IMR-90 (cell line): ENCODE measurements at regions not wholly inside any gene's neighbourhood (a gene's known extent, or its start where the extent isn't known, plus 50 kb on each side); places are given as distances from the start of the nearest gene placed in this dataset.

ENCODE experiments used
- ATAC-seq: fragments of 200-7000 bp; cut with Tn5 transposase; 2 replicates; pipeline ENCODE4 v1.9.1; 2020; ENCODE audit warnings: low read depth, mild to moderate bottlenecking, moderate library complexity
- BruUV-seq: library from RNA; stranded (reverse); fragments of 400-500 nt; replicated peaks from 2 replicates; lab custom pipeline; 2021; lab: Mats Ljungman, UMichigan
- CTCF ChIA-PET: fragments of 300-600 bp; formaldehyde crosslinking; extraction: SDS; loops from one replicate; lab custom pipeline; 2021; ENCODE audit warnings: antibody characterized with exemption; lab: Yijun Ruan, JAX
- POLR2A ChIA-PET: fragments of 300-600 bp; sonication (Branson Sonifier 250); formaldehyde crosslinking; loops from one replicate; lab custom pipeline; 2022; ENCODE audit warnings: antibody characterized with exemption; ENCODE audit not compliant: unreplicated experiment; lab: Charles Lee
- DNase-seq: peaks from one replicate; pipeline ENCODE4 v3.0.0; 2013
- H2AFZ ChIP-seq: replicated peaks from 2 replicates; pipeline ENCODE3; 2013; ENCODE audit warnings: low read length, mild to moderate bottlenecking; ENCODE audit not compliant: poor library complexity
- H2AK5ac ChIP-seq: 2 replicates; pipeline ENCODE4 v1.6.1; 2013; ENCODE audit warnings: low read depth, low read length, inconsistent platforms
- H2AK9ac ChIP-seq: replicated peaks from 2 replicates; pipeline ENCODE3; 2013; ENCODE audit warnings: mild to moderate bottlenecking, low read depth, low read length, moderate library complexity; ENCODE audit not compliant: poor library complexity
- H2BK120ac ChIP-seq: 2 replicates; pipeline ENCODE4 v1.6.1; 2013; ENCODE audit warnings: low read depth, low read length, inconsistent platforms
- H2BK15ac ChIP-seq: 3 replicates; pipeline ENCODE4 v1.6.1; 2013; ENCODE audit warnings: low read depth, low read length, inconsistent platforms
- H2BK20ac ChIP-seq: 2 replicates; pipeline ENCODE4 v1.6.1; 2013; ENCODE audit warnings: low read depth, mild to moderate bottlenecking, inconsistent platforms, low read length, moderate library complexity
- H2BK5ac ChIP-seq: 2 replicates; pipeline ENCODE4 v1.6.1; 2013; ENCODE audit warnings: mild to moderate bottlenecking, low read depth, low read length, inconsistent platforms; ENCODE audit not compliant: poor library complexity, severe bottlenecking
- H3K14ac ChIP-seq: replicated peaks from 2 replicates; pipeline ENCODE4 v1.6.1; 2013; ENCODE audit warnings: low read depth, low read length, inconsistent platforms
- H3K18ac ChIP-seq: 2 replicates; pipeline ENCODE4 v1.6.1; 2013; ENCODE audit warnings: low read depth, low read length, control low read depth
- H3K23ac ChIP-seq: 2 replicates; pipeline ENCODE4 v1.6.1; 2013; ENCODE audit warnings: low read depth, low read length, inconsistent platforms
- H3K27ac ChIP-seq: 2 replicates; pipeline ENCODE4 v1.5.1; 2013; ENCODE audit warnings: mild to moderate bottlenecking, control low read depth, low read length; ENCODE audit not compliant: insufficient read depth
- H3K27me3 ChIP-seq: 2 replicates; pipeline ENCODE4 v1.6.1; 2013; ENCODE audit warnings: low read length; ENCODE audit not compliant: control insufficient read depth, insufficient read depth
- H3K36me3 ChIP-seq: 2 replicates; pipeline ENCODE4 v1.6.1; 2013; ENCODE audit warnings: low read length, mixed read lengths; ENCODE audit not compliant: control insufficient read depth, insufficient read depth
- H3K4ac ChIP-seq: 2 replicates; pipeline ENCODE4 v1.6.1; 2013; ENCODE audit warnings: low read depth, low read length, inconsistent platforms
- H3K4me1 ChIP-seq: 2 replicates; pipeline ENCODE4 v1.6.1; 2013; ENCODE audit warnings: low read length, mixed read lengths; ENCODE audit not compliant: control insufficient read depth, insufficient read depth
- H3K4me2 ChIP-seq: 2 replicates; pipeline ENCODE4 v1.6.1; 2013; ENCODE audit warnings: low read depth, mild to moderate bottlenecking, control low read depth, low read length, moderate library complexity
- H3K4me3 ChIP-seq: 2 replicates; pipeline ENCODE4 v1.5.1; 2013; ENCODE audit warnings: low read depth, mild to moderate bottlenecking, control low read depth, low read length, moderate library complexity; ENCODE audit not compliant: insufficient read depth
- H3K56ac ChIP-seq: 2 replicates; pipeline ENCODE4 v1.6.1; 2013; ENCODE audit warnings: low read length, inconsistent platforms; ENCODE audit not compliant: insufficient read depth; ENCODE audit errors: extremely low read depth
- H3K79me1 ChIP-seq, 2 experiments: 2 replicates each; pipeline ENCODE4 v1.6.1; 2013; ENCODE audit warnings: low read length in 2 of 2, inconsistent platforms in 1 of 2, low read depth in 1 of 2
- H3K9ac ChIP-seq: 2 replicates; pipeline ENCODE4 v1.6.1; 2013; ENCODE audit warnings: low read depth, low read length, control low read depth
- H3K9me1 ChIP-seq: 2 replicates; pipeline ENCODE4 v1.6.1; 2013; ENCODE audit warnings: low read length, inconsistent platforms; ENCODE audit not compliant: insufficient read depth
- H3K9me3 ChIP-seq: 2 replicates; pipeline ENCODE4 v1.6.1; 2013; ENCODE audit warnings: low read length; ENCODE audit not compliant: control insufficient read depth, insufficient read depth
- H4K20me1 ChIP-seq: 2 replicates; pipeline ENCODE4 v1.6.1; 2013; ENCODE audit warnings: low read length, inconsistent platforms; ENCODE audit not compliant: insufficient read depth
- H4K5ac ChIP-seq: 2 replicates; pipeline ENCODE4 v1.6.1; 2013; ENCODE audit warnings: mild to moderate bottlenecking, low read depth, low read length, control low read depth
- H4K8ac ChIP-seq, 2 experiments: 2 replicates each; pipeline ENCODE4 v1.6.1; 2013; ENCODE audit warnings: low read depth in 2 of 2, low read length in 2 of 2, control low read depth in 1 of 2, inconsistent platforms in 1 of 2
- H4K91ac ChIP-seq: 2 replicates; pipeline ENCODE4 v1.6.1; 2013; ENCODE audit warnings: low read depth, low read length, inconsistent platforms; ENCODE audit not compliant: insufficient read depth
- BHLHE40 ChIP-seq: fragments of 150-350 bp; IDR thresholded peaks from 2 replicates; pipeline ENCODE4 v1.6.1; 2016; ENCODE audit warnings: mild to moderate bottlenecking, low read depth, low read length
- CEBPB ChIP-seq: IDR thresholded peaks from 2 replicates; pipeline ENCODE4 v1.6.1; 2012; ENCODE audit warnings: low read depth, low read length, improper control_type of control experiment
- CHD1 ChIP-seq: IDR thresholded peaks from 2 replicates; pipeline ENCODE4 v1.6.1; 2012; ENCODE audit warnings: low read depth, low read length, improper control_type of control experiment
- CTCF ChIP-seq: conservative IDR thresholded peaks from 2 replicates; pipeline ENCODE4 v1.5.1; 2012; ENCODE audit warnings: mild to moderate bottlenecking, low read depth, low read length, improper control_type of control experiment
- ELK1 ChIP-seq: fragments of 150-350 bp; IDR thresholded peaks from 2 replicates; pipeline ENCODE4 v1.6.1; 2016; ENCODE audit warnings: low read depth, mild to moderate bottlenecking, low read length, moderate library complexity, borderline replicate concordance
- FOS ChIP-seq: fragments of 150-350 bp; IDR thresholded peaks from 2 replicates; pipeline ENCODE4 v1.6.1; 2016; ENCODE audit warnings: low read depth, low read length
- MAFK ChIP-seq: IDR thresholded peaks from 2 replicates; pipeline ENCODE4 v1.6.1; 2012; ENCODE audit warnings: low read depth, low read length, improper control_type of control experiment
- MAZ ChIP-seq: IDR thresholded peaks from 2 replicates; pipeline ENCODE4 v1.6.1; 2012; ENCODE audit warnings: low read depth, mild to moderate bottlenecking, low read length, improper control_type of control experiment, moderate library complexity, borderline replicate concordance
- MXI1 ChIP-seq: IDR thresholded peaks from 2 replicates; pipeline ENCODE4 v1.6.1; 2012; ENCODE audit warnings: low read depth, mild to moderate bottlenecking, low read length, moderate library complexity, borderline replicate concordance
- NFE2L2 ChIP-seq: fragments of 150-350 bp; IDR thresholded peaks from 2 replicates; pipeline ENCODE4 v1.6.1; 2016; ENCODE audit warnings: low read depth, mild to moderate bottlenecking, low read length
- POLR2A ChIP-seq: IDR thresholded peaks from 2 replicates; pipeline ENCODE4 v1.6.1; 2012; ENCODE audit warnings: mild to moderate bottlenecking, low read depth, low read length
- RAD21 ChIP-seq: IDR thresholded peaks from 2 replicates; pipeline ENCODE4 v1.6.1; 2012; ENCODE audit warnings: low read length, improper control_type of control experiment
- RCOR1 ChIP-seq: IDR thresholded peaks from 2 replicates; pipeline ENCODE4 v1.6.1; 2012; ENCODE audit warnings: mild to moderate bottlenecking, low read length, improper control_type of control experiment; ENCODE audit not compliant: insufficient replicate concordance
- RFX5 ChIP-seq: IDR thresholded peaks from 2 replicates; pipeline ENCODE4 v1.8.0; 2012; ENCODE audit warnings: low read depth, mild to moderate bottlenecking, low read length, moderate library complexity
- SMC3 ChIP-seq: fragments of 150-350 bp; IDR thresholded peaks from 2 replicates; pipeline ENCODE4 v1.6.1; 2016; ENCODE audit warnings: low read depth, mild to moderate bottlenecking, antibody characterized with exemption, low read length, moderate library complexity
- USF2 ChIP-seq: fragments of 150-350 bp; IDR thresholded peaks from 2 replicates; pipeline ENCODE4 v1.6.1; 2017; ENCODE audit warnings: mild to moderate bottlenecking, antibody characterized with exemption, low read length, low read depth
- WGBS, 2 experiments: methylation state at CpG; one replicate each; pipeline versions ENCODE4 v1.1.5 to v1.1.7; 2013; ENCODE audit warnings: missing lambda C conversion rate in 2 of 2; ENCODE audit not compliant: insufficient read length in 1 of 2; ENCODE audit errors: extremely low coverage in 2 of 2; 5-methylcytosine and 5-hydroxymethylcytosine counted together
- dilution Hi-C: fragments of 300-500 bp; cut with HindIII; formaldehyde crosslinking; loops from one replicate; pipeline ENCODE4 v1.14.3; 2018; ENCODE audit warnings: low sequenced_read_pairs; ENCODE audit not compliant: unreplicated experiment
- in situ Hi-C: fragments of 300-500 bp; cut with MboI; formaldehyde crosslinking; loops from 3 replicates; pipeline ENCODE4 v1.14.3; 2019; ENCODE audit warnings: low sequenced_read_pairs, inconsistent platforms, mixed read lengths
- intact Hi-C: fragments of 100-400 bp; cut with micrococcal nuclease; formaldehyde crosslinking; loops from 2 replicates; pipeline ENCODE4 v1.10.0; 2022

- Histone ChIP-seq H3K23ac (no peak overlapping the region), H2BK15ac (no peak overlapping the region), H3K27me3 (no peaks in the 10 kb centered on the region), H2AK9ac (no peak overlapping the region), H4K91ac (no peak overlapping the region), H3K4me2 (no peak overlapping the region), H4K20me1 (no peaks in the 10 kb centered on the region), H4K8ac (no peak overlapping the region), H4K5ac (no peak overlapping the region), H2AFZ (no peak overlapping the region), H3K14ac (no peak overlapping the region), H3K79me1 (no peaks in the 10 kb centered on the region), H3K56ac (no peak overlapping the region), H3K4me1 (no peaks in the 10 kb centered on the region), H2AK5ac (no peak overlapping the region), H3K9me1 (no peaks in the 10 kb centered on the region), H2BK120ac (no peak overlapping the region), H2BK20ac (no peak overlapping the region), H2BK5ac (no peak overlapping the region), H3K18ac (no peak overlapping the region), H3K36me3 (no peaks in the 10 kb centered on the region), H3K4me3 (no peak overlapping the region), H3K9me3 (peaks cover 2% of the 10 kb centered on the region; the same call in 1 of the 2 replicates), H3K4ac (no peak overlapping the region), H3K9ac (no peak overlapping the region), H3K27ac (no peak overlapping the region)
- CTCF ChIA-PET = no interaction called here
- DNase-seq (no peak), ATAC-seq (no peak)
- no TSS peak for BruUV-seq
- TF ChIP-seq SMC3 = no peak
- no peak for TF ChIP-seq RAD21
- TF ChIP-seq ELK1 = no peak
- no peak for TF ChIP-seq RCOR1
- TF ChIP-seq MAFK = no peak
- TF ChIP-seq CEBPB = no peak
- TF ChIP-seq BHLHE40 = no peak
- no peak for TF ChIP-seq RFX5
- no peak for TF ChIP-seq NFE2L2
- TF ChIP-seq CHD1 = no peak
- no peak for TF ChIP-seq MXI1
- no peak for TF ChIP-seq POLR2A
- TF ChIP-seq USF2 = no peak
- TF ChIP-seq MAZ = no peak
- TF ChIP-seq CTCF = no peak
- no peak for TF ChIP-seq FOS
- dilution Hi-C loops (no loop called here), in situ Hi-C loops (no loop called here), intact Hi-C loops (no loop called here)
- 67% methylated on average over 7 of the region's 13 CpGs; no CpG with 5 or more reads in 1 of the 2 experiments for WGBS, 2 experiments
- POLR2A ChIA-PET = no interaction called here
Observed at GRCh38 chr17:22145605-22146178, 453.4 kb downstream of the KCNJ18 start.
